Bronchial epithelial cell (primary cell): ENCODE measurements at regions not wholly inside any gene's neighbourhood (a gene's known extent, or its start where the extent isn't known, plus 50 kb on each side); places are given as distances from the start of the nearest gene placed in this dataset.
A peak's percentile ranks its signal among the peaks of the same experiment; 100 is the strongest.

ENCODE experiments used
- DNase-seq: peaks from one replicate; pipeline ENCODE4 v3.0.0-alpha.2; 2010; ENCODE audit warnings: low read depth
- FAIRE-seq: peaks from 2 replicates; lab custom pipeline; 2011; peaks lifted over from hg19 to GRCh38; lab: Jason Lieb, UNC
- H3K27me3 ChIP-seq: 2 replicates; pipeline ENCODE4 v1.5.1; 2011; ENCODE audit warnings: low read length; ENCODE audit not compliant: control insufficient read depth, insufficient read depth
- H3K36me3 ChIP-seq: 2 replicates; pipeline ENCODE4 v1.5.1; 2011; ENCODE audit warnings: low read length; ENCODE audit not compliant: control insufficient read depth, insufficient read depth
- H3K4me3 ChIP-seq: 2 replicates; pipeline ENCODE4 v1.5.1; 2011; ENCODE audit warnings: mild to moderate bottlenecking, low read depth, low read length, control low read depth
- TF ChIP-seq, protein P1 (sequence below): IDR thresholded peaks from 2 replicates; pipeline ENCODE4 v1.5.1; 2011; ENCODE audit warnings: mild to moderate bottlenecking, moderate library complexity, low read length, control low read depth, inconsistent platforms; ENCODE audit not compliant: insufficient read depth, severe bottlenecking

DNA sequence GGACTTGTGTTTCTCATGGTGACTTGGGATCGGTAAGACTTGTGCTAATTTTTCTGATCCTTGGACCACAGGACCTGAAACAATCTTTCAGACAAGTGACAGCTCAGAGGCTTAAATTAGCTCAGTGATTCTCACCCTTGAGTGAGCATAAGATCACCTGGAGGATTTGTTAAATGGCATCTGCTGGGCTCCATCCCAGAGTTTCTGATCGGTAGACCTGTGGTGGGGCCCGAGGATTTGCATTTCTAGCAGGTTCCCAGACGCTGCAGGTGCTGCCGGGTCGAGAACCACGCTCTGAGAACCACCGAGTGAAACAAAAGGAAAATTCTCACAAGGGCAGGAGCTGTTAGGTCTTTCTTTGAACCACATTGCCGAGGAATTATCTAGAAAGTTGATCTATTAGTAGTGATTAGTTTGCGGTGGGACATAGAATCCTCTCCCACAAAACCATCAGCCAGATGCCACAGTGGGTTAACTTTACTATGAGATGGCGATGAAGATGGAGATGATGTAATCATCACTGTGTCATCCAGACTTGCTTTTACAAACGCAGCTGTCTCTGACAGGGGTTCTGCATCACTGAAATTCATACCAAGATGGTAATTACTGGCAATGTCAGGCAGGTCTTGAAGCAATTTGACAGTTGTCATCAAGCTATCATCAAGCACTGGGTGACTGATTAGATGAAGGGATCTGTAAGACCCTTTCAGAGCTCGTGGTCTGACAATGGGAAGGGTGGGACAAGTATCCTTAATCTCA, 184.0 kb downstream of the AACS start:
- TF ChIP-seq, protein P1, sequence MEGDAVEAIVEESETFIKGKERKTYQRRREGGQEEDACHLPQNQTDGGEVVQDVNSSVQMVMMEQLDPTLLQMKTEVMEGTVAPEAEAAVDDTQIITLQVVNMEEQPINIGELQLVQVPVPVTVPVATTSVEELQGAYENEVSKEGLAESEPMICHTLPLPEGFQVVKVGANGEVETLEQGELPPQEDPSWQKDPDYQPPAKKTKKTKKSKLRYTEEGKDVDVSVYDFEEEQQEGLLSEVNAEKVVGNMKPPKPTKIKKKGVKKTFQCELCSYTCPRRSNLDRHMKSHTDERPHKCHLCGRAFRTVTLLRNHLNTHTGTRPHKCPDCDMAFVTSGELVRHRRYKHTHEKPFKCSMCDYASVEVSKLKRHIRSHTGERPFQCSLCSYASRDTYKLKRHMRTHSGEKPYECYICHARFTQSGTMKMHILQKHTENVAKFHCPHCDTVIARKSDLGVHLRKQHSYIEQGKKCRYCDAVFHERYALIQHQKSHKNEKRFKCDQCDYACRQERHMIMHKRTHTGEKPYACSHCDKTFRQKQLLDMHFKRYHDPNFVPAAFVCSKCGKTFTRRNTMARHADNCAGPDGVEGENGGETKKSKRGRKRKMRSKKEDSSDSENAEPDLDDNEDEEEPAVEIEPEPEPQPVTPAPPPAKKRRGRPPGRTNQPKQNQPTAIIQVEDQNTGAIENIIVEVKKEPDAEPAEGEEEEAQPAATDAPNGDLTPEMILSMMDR = no peak
- peak; percentile 68 for FAIRE-seq
- H3K4me3 ChIP-seq = no peak overlapping the region
- no peak for DNase-seq
- no peaks in the 10 kb centered on the region for H3K27me3 ChIP-seq
- no peaks in the 10 kb centered on the region for H3K36me3 ChIP-seq

DNA sequence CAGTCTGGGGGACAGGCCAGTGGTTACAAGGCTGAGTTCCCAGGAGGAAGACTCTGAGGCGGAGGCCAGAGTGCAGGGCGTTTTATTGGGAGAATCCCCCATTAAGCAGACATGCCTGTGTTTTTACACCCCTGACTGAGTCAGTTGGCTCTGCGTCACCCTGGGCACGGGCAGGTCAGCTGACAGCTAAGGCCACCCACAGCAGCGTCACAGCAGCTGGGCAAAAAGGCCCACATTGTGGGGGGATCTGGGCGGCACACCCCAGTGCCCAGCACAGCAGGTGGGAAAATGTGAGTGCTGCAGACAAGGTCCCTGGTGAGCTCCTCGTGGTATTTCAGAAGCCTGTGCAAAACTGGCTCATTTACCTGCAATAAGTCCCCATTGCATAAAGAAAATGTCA, 184.7 kb downstream of the AACS start:
- TF ChIP-seq, protein P1 = no peak
- Histone ChIP-seq H3K36me3 (no peaks in the 10 kb centered on the region), H3K4me3 (no peak overlapping the region), H3K27me3 (no peaks in the 10 kb centered on the region)
- FAIRE-seq (no peak), DNase-seq (no peak)

DNA sequence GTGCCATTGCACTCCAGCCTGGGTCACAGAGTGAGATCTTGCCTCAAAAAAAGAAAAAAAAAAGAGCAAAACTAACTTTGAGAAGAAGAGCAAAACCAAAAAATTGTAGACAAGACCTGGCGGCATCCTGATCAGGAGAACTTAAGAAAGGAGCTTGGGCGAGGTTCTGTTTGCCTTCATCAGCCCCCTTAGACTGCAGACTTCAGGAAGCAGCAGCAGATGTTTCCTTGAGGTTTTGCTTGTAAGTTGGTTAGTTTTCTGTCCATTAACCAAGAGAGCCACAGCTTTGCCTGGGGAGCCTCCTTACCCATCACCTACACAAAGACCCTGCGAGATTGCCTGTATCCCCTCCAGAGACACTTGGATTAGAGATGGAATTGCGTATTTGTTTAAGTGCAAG, 189.0 kb downstream of the AACS start:
- no peak for FAIRE-seq

DNA sequence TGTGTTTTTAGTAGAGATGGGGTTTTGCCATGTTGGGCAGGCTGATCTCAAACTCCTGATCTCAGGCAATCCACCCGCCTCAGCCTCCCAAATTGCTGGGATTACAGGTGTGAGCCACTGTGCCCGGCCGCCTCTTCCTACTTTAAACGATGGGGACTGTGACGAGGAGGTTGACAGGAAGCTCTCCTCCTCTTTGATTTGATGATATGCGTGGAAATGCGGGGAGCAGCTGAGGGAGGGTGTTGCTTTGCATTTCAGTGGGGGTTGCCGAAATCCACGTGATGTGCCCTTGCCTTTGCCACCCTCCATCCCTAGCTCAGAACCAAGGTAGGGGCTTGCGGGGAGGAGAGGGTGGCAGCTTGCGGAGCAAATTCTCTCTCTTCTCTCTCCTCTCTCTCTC, 189.6 kb downstream of the AACS start:
- FAIRE-seq (no peak), DNase-seq (no peak)
- TF ChIP-seq, protein P1 = no peak
- Histone ChIP-seq H3K4me3 (no peak overlapping the region), H3K36me3 (no peaks in the 10 kb centered on the region), H3K27me3 (no peaks in the 10 kb centered on the region)

More for the DNA sequence above, 189.0 kb downstream of the AACS start:
- H3K27me3 ChIP-seq = no peaks in the 10 kb centered on the region
- no peaks in the 10 kb centered on the region for H3K36me3 ChIP-seq
- no peak overlapping the region for H3K4me3 ChIP-seq
- TF ChIP-seq, protein P1 = no peak
- DNase-seq = no peak

DNA sequence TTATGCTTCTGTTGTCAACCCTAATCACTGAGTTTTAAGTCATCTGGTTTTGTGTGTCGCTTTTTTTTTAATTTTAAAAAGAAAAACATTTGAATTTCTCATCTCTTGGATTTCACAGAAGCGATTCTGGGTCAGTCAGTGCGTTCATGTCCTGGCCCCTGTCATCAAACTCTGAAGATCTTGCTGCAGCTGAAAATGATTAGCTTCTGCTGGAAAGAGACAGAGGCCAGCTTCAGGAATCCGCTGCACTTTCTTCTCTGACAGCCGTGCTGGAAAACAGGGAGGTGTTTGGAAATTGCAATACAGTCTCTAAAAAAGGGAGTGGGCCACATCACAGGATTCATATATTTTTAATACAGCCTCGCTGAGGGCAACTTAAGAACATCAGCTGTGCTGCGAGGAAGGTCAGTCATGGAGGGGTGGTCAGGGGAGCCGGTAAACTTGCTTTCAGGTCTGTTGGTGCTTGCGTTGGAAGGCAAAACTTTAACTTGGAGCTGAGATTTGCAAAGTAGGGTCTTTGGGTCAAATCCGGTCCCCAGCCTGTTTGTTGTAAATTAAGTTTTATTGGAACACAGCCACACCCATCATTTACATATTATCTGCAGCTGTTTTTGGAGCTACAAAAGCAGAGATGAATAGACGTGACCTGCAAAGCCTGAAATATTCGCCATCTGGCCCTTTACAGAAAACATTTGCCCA, 190.8 kb downstream of the AACS start:
- Histone ChIP-seq H3K4me3 (no peak overlapping the region), H3K36me3 (no peaks in the 10 kb centered on the region), H3K27me3 (no peaks in the 10 kb centered on the region)
- TF ChIP-seq, protein P1 = no peak
- DNase-seq = no peak
- FAIRE-seq = no peak
